ENCODE measurements at regions not wholly inside any gene's neighbourhood (a gene's known extent, or its start where the extent isn't known, plus 50 kb on each side); places are given as distances from the start of the nearest gene placed in this dataset.
"Not testable (repeated sequence)": the region's sequence is repeated elsewhere in the genome, so short reads cannot be mapped to it uniquely, and the experiment has no call there.

- DNase-seq = no peak
Observed at GRCh38 chr16:25637236-25637635, 54.5 kb upstream of the HS3ST4 start.

GRCh38 chr16:25636662-25637061 is 55.1 kb upstream of the HS3ST4 start:
- no peak for DNase-seq

- DNase-seq = no peak
Observed at GRCh38 chr16:25635454-25635853, 56.3 kb upstream of the HS3ST4 start.

GRCh38 chr16:25633549-25633948 is 58.2 kb upstream of the HS3ST4 start:
- no peak for DNase-seq

- DNase-seq = no peak
Observed at GRCh38 chr16:25628766-25629165, 63.0 kb upstream of the HS3ST4 start.

- no peak for DNase-seq
Observed at GRCh38 chr16:25627641-25628040, 64.1 kb upstream of the HS3ST4 start.

GRCh38 chr16:25626172-25626571 is 65.6 kb upstream of the HS3ST4 start:
- DNase-seq = no peak

- no peak for DNase-seq
Observed at GRCh38 chr16:25625620-25626019, 66.1 kb upstream of the HS3ST4 start.

GRCh38 chr16:25614716-25615265 is 77.0 kb upstream of the HS3ST4 start:
- no peak for DNase-seq

GRCh38 chr16:25613931-25614330 is 77.8 kb upstream of the HS3ST4 start:
- no peak for DNase-seq

- no peak for DNase-seq
Observed at GRCh38 chr16:25608002-25608401, 83.8 kb upstream of the HS3ST4 start.

GRCh38 chr16:25606069-25606468 is 85.7 kb upstream of the HS3ST4 start:
- DNase-seq = no peak

GRCh38 chr16:25605381-25605780 is 86.4 kb upstream of the HS3ST4 start:
- no peak for DNase-seq

GRCh38 chr16:25601306-25601705 is 90.5 kb upstream of the HS3ST4 start:
- DNase-seq = not testable (repeated sequence)

GRCh38 chr16:25596194-25596593 is 95.6 kb upstream of the HS3ST4 start:
- DNase-seq = no peak

- no peak for DNase-seq
Observed at GRCh38 chr16:25593260-25593659, 98.5 kb upstream of the HS3ST4 start.

GRCh38 chr16:25587783-25588182 is 104.0 kb upstream of the HS3ST4 start:
- DNase-seq = no peak

GRCh38 chr16:25586826-25587225 is 104.9 kb upstream of the HS3ST4 start:
- no peak for DNase-seq

GRCh38 chr16:25585526-25585925 is 106.2 kb upstream of the HS3ST4 start:
- no peak for DNase-seq

GRCh38 chr16:25580041-25580440 is 111.7 kb upstream of the HS3ST4 start:
- no peak for DNase-seq

GRCh38 chr16:25575363-25575762 is 116.4 kb upstream of the HS3ST4 start:
- no peak for DNase-seq

- no peak for DNase-seq
Observed at GRCh38 chr16:25571712-25572111, 120.0 kb upstream of the HS3ST4 start.

GRCh38 chr16:25570131-25570530 is 121.6 kb upstream of the HS3ST4 start:
- DNase-seq = no peak

GRCh38 chr16:25568991-25569390 is 122.8 kb upstream of the HS3ST4 start:
- no peak for DNase-seq
